A549 (cell line): ENCODE measurements at regions not wholly inside any gene's neighbourhood (a gene's known extent, or its start where the extent isn't known, plus 50 kb on each side); places are given as distances from the start of the nearest gene placed in this dataset.

Experiments used
- CTCF ChIP-seq: fragments of >200 bp; sonication (Bioruptor Twin); formaldehyde crosslinking; IDR thresholded peaks from 3 replicates; pipeline ENCODE4 v1.5.1; 2016
- EP300 ChIP-seq, 2 experiments: fragments of >200 bp; sonication (Bioruptor Twin); formaldehyde crosslinking; IDR thresholded peaks; 2 replicates in 1 of 2; 3 replicates in 1 of 2; pipeline ENCODE4 v1.6.1; 2016 to 2017
- MAFK ChIP-seq: fragments of 450-650 bp; IDR thresholded peaks from 2 replicates; pipeline ENCODE4 v1.6.1; 2014; ENCODE audit not compliant: partially characterized antibody
- SMC3 ChIP-seq: fragments of >200 bp; sonication (Bioruptor Twin); formaldehyde crosslinking; IDR thresholded peaks from 3 replicates; pipeline ENCODE4 v1.6.1; 2018; ENCODE audit warnings: inconsistent platforms

GRCh38 chr1:68320349-68320748 is 88.0 kb upstream of the WLS start:
- TF ChIP-seq CTCF (no peak), MAFK (no peak), SMC3 (no peak), EP300 (IDR thresholded peaks at IDR 0.05) (no peak)
